Right ventricle myocardium superior (tissue), 1 donor: ENCODE measurements at regions not wholly inside any gene's neighbourhood (a gene's known extent, or its start where the extent isn't known, plus 50 kb on each side); places are given as distances from the start of the nearest gene placed in this dataset.
"Not testable (repeated sequence)": the region's sequence is repeated elsewhere in the genome, so short reads cannot be mapped to it uniquely, and the experiment has no call there.

Experiments
- ATAC-seq: fragments of 200-7000 bp; cut with Tn5 transposase; one replicate; pipeline ENCODE4 v1.9.1; 2020; ENCODE audit warnings: mild to moderate bottlenecking; ENCODE audit not compliant: poor library complexity
- DNase-seq: peaks from one replicate; pipeline ENCODE4 v3.0.0-alpha.2; 2020
- intact Hi-C: fragments of 100-400 bp; cut with DNase I; formaldehyde crosslinking; loops from one replicate; pipeline ENCODE4 v1.11.2; 2022
- donor health status: DM: no; HTN: yes; CAD: no; lungs with severe emphysema.

- intact Hi-C loops: no loop called here
- DNase-seq: no peak
- ATAC-seq: no peak
Measured at GRCh38 chr2:240191001-240191400, 50.5 kb upstream of the OTOS start.

GRCh38 chr2:240192661-240193060 lies 52.2 kb upstream of the OTOS start:
- ATAC-seq (no peak), DNase-seq (no peak)
- intact Hi-C loops: no loop called here

GRCh38 chr2:240194341-240194762 lies 53.9 kb upstream of the OTOS start:
- intact Hi-C loops, ATAC-seq, DNase-seq: not testable (repeated sequence)

- intact Hi-C loops: no loop called here
- ATAC-seq (peak; percentile 22), DNase-seq (no peak)
Measured at GRCh38 chr2:240195316-240195861, 54.9 kb upstream of the OTOS start.

GRCh38 chr2:240196716-240197461 lies 56.4 kb upstream of the OTOS start:
- ATAC-seq (no peak), DNase-seq (no peak)
- intact Hi-C loops: no loop called here

- ATAC-seq: no peak
- intact Hi-C loops: no loop called here
- DNase-seq: no peak
Measured at GRCh38 chr2:240197462-240198139, 57.1 kb upstream of the OTOS start.

GRCh38 chr2:240198226-240198625 lies 57.8 kb upstream of the OTOS start:
- no peak for DNase-seq

GRCh38 chr2:240199133-240199870 lies 58.8 kb upstream of the OTOS start:
- ATAC-seq (no peak), DNase-seq (no peak)
- intact Hi-C loops: no loop called here

More at GRCh38 chr2:240198226-240198625, 57.8 kb upstream of the OTOS start:
- intact Hi-C loops: no loop called here
- ATAC-seq: no peak

GRCh38 chr2:240200230-240201051 lies 60.0 kb upstream of the OTOS start:
- DNase-seq (no peak), ATAC-seq (peak; percentile 30)
- intact Hi-C loops: no loop called here

- ATAC-seq (no peak), DNase-seq (no peak)
- intact Hi-C loops: no loop called here
Measured at GRCh38 chr2:240201866-240202265, 61.4 kb upstream of the OTOS start.

- intact Hi-C loops: no loop called here
- ATAC-seq: no peak
- DNase-seq: no peak
Measured at GRCh38 chr2:240202586-240202985, 62.1 kb upstream of the OTOS start.

GRCh38 chr2:240203031-240203787 lies 62.8 kb upstream of the OTOS start:
- no peak for ATAC-seq
- no peak for DNase-seq
- intact Hi-C loops: no loop called here

- no peak for ATAC-seq
- DNase-seq: no peak
- intact Hi-C loops: no loop called here
Measured at GRCh38 chr2:240203788-240204270, 63.4 kb upstream of the OTOS start.

GRCh38 chr2:240204431-240205276 lies 64.2 kb upstream of the OTOS start:
- peak; percentile 57 for DNase-seq
- peak; percentile 86 for ATAC-seq
- intact Hi-C loops: no loop called here

GRCh38 chr2:240205348-240205747 lies 64.9 kb upstream of the OTOS start:
- intact Hi-C loops: no loop called here
- no peak for ATAC-seq
- no peak for DNase-seq

GRCh38 chr2:240205772-240206171 lies 65.3 kb upstream of the OTOS start:
- no peak for DNase-seq
- ATAC-seq: no peak
- intact Hi-C loops: no loop called here

GRCh38 chr2:240206630-240207029 lies 66.2 kb upstream of the OTOS start:
- ATAC-seq (no peak), DNase-seq (no peak)
- intact Hi-C loops: no loop called here
